CD4-positive, CD25-positive, alpha-beta regulatory T cell (primary cell): ENCODE measurements at regions not wholly inside any gene's neighbourhood (a gene's known extent, or its start where the extent isn't known, plus 50 kb on each side); places are given as distances from the start of the nearest gene placed in this dataset.

Source experiments
- ATAC-seq, 2 donors: fragments of 150-1000 bp; cut with Tn5 transposase; one replicate each; pipeline ENCODE4 v1.10.0; 2021; ENCODE audit warnings: low read depth in 2 of 2, moderate number of reproducible peaks in 2 of 2, moderate library complexity in 1 of 2
- DNase-seq, 3 donors: peaks; one replicate each; pipeline versions ENCODE4 v3.0.0 to v3.0.0-alpha.2; 2012 to 2022; ENCODE audit warnings: mixed read lengths in 1 of 3
- H3K27ac ChIP-seq: one replicate; pipeline ENCODE4 v1.7.0; 2013; ENCODE audit warnings: mild to moderate bottlenecking, low read length; ENCODE audit not compliant: insufficient read depth, poor library complexity, severe bottlenecking
- H3K27me3 ChIP-seq: one replicate; pipeline ENCODE4 v1.7.0; 2013; ENCODE audit warnings: low read length; ENCODE audit not compliant: control insufficient read depth, insufficient read depth
- H3K36me3 ChIP-seq: one replicate; pipeline ENCODE4 v1.7.0; 2013; ENCODE audit warnings: mild to moderate bottlenecking, low read length, moderate library complexity; ENCODE audit not compliant: control insufficient read depth, insufficient read depth
- H3K4me1 ChIP-seq: 2 replicates; pipeline ENCODE4 v1.7.0; 2013; ENCODE audit warnings: mild to moderate bottlenecking, low read length; ENCODE audit not compliant: insufficient read depth, control insufficient read depth, poor library complexity, severe bottlenecking
- H3K4me3 ChIP-seq: one replicate; pipeline ENCODE4 v1.7.0; 2013; ENCODE audit warnings: low read depth, mild to moderate bottlenecking, low read length, moderate library complexity
- H3K9me3 ChIP-seq, 2 experiments: 1 replicate in 1 of 2; 2 replicates in 1 of 2; pipeline ENCODE4 v1.7.0; 2013; ENCODE audit warnings: low read length in 2 of 2, mild to moderate bottlenecking in 1 of 2, moderate library complexity in 1 of 2; ENCODE audit not compliant: control insufficient read depth in 2 of 2
- H3K27ac Mint-ChIP-seq, 3 donors: one replicate each; pipeline ENCODE4 v1.8.0; 2020 to 2022; ENCODE audit warnings: mild to moderate bottlenecking in 3 of 3, mixed read lengths in 3 of 3, moderate library complexity in 2 of 3
- H3K27me3 Mint-ChIP-seq: one replicate; pipeline ENCODE4 v1.8.0; 2022; ENCODE audit warnings: mild to moderate bottlenecking, mixed read lengths
- H3K36me3 Mint-ChIP-seq: one replicate; pipeline ENCODE4 v1.8.0; 2020; ENCODE audit warnings: mixed read lengths
- H3K4me1 Mint-ChIP-seq, 4 donors: one replicate each; pipeline ENCODE4 v1.8.0; 2020 to 2022; ENCODE audit warnings: mixed read lengths in 4 of 4, mild to moderate bottlenecking in 1 of 4
- H3K4me3 Mint-ChIP-seq, 4 donors: one replicate each; pipeline ENCODE4 v1.8.0; 2020 to 2022; ENCODE audit warnings: mild to moderate bottlenecking in 4 of 4, mixed read lengths in 4 of 4, moderate library complexity in 3 of 4
- H3K9me3 Mint-ChIP-seq, 7 donors: one replicate each; pipeline ENCODE4 v1.8.0; 2020 to 2022; ENCODE audit warnings: mixed read lengths in 7 of 7, mild to moderate bottlenecking in 3 of 7, moderate library complexity in 2 of 7

DNA sequence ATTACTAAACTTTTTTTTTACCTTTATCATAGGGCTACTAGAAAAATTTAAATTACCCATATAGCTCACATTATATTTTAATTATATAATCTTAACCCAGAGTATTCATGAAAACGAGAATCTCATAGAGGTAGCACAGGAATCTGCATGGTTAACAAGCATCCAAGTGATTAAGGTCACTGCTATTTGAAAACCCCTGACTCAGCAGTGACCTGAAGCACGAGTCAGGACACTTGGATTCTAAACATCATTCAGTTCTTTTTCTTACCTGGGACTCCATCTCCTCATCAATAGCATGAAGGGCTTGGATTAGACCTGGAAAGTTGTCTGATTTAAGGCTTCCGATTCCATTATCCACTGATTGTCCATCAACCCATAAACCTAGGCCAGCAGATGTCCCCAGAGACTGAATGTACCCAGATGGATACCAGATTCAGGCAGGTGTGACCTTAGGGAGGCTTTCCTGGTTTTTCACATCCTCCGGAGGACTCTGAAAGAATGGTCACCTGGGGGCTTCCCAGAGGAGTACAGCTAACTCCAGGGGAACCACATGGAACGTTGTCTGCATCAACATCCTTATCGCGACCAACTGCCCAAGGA lies 174.3 kb downstream of the SETD4 start:
- DNase-seq (no peak), ATAC-seq (no peak)
- Mint-ChIP-seq H3K9me3 (peaks cover 0 to 3% (median 0%) of the 10 kb centered on the region in 7 donors), H3K4me3 (no peak overlapping the region), H3K27ac (no peak overlapping the region), H3K36me3 (no peaks in the 10 kb centered on the region), H3K27me3 (peaks cover 28% of the 10 kb centered on the region), H3K4me1 (no peaks in the 10 kb centered on the region)
- Histone ChIP-seq H3K9me3 (no peaks in the 10 kb centered on the region), H3K4me3 (no peak overlapping the region), H3K4me1 (no peaks in the 10 kb centered on the region), H3K27me3 (peaks cover 2% of the 10 kb centered on the region), H3K36me3 (no peaks in the 10 kb centered on the region), H3K27ac (no peak overlapping the region)

DNA sequence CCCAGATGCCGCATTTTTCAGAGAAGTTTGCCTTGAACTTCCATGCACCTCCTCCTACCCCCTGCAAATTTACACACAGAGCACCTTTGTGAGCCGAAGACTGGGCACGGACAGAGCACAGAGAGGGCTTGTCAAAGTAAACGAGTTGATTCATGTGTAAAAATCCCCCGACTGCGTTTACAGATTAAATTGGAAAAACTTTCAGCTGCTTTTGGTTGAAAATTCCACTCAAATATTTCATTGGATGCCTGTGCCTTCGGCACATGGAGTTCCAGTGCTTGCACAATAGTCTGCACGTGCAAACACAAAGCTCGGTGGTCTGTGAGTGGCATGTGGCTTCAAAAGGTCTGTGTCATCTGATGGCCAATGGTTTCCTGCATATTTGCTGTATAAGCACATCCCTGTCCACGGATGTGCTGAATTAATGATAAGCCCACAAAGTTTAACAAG lies 177.5 kb downstream of the SETD4 start:
- no peaks in the 10 kb centered on the region for H3K36me3 ChIP-seq
- peaks cover 0 to 3% (median 0%) of the 10 kb centered on the region in 7 donors for H3K9me3 Mint-ChIP-seq
- peaks cover 19% of the 10 kb centered on the region for H3K27me3 Mint-ChIP-seq
- ATAC-seq (no peak), DNase-seq (no peak)
- no peak overlapping the region for H3K4me3 ChIP-seq
- no peaks in the 10 kb centered on the region for H3K9me3 ChIP-seq
- no peaks in the 10 kb centered on the region for H3K4me1 ChIP-seq
- no peak overlapping the region for H3K27ac Mint-ChIP-seq
- no peak overlapping the region for H3K4me3 Mint-ChIP-seq
- H3K27ac ChIP-seq, result no peak overlapping the region
- H3K36me3 Mint-ChIP-seq, result no peaks in the 10 kb centered on the region
- no peaks in the 10 kb centered on the region for H3K27me3 ChIP-seq
- no peaks in the 10 kb centered on the region for H3K4me1 Mint-ChIP-seq

DNA sequence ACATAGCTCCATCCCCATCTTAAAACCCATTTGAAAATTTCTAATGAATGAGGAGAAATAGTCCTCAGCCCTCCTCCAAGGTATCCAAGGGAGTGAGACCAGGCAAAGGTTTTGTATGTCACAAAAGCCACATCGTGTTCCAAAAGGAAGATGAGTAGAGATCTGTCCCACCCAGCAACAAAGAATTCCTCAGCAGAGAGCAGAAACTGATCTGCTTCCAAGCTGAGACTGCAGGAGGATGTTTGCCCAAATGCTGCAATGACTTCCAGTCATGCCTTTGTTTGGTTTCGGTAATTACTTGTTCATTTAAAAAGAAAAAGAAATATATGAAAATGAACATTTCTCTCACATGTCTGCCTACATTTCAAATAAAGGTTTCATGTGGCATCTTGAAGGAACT lies 186.9 kb downstream of the SETD4 start:
- no peak for DNase-seq
- H3K4me1 ChIP-seq, result no peaks in the 10 kb centered on the region
- peaks cover 0 to 6% (median 3%) of the 10 kb centered on the region in 7 donors for H3K9me3 Mint-ChIP-seq
- H3K27me3 ChIP-seq, result no peaks in the 10 kb centered on the region
- peaks cover 23% of the 10 kb centered on the region for H3K27me3 Mint-ChIP-seq
- no peak overlapping the region for H3K4me3 Mint-ChIP-seq
- H3K36me3 Mint-ChIP-seq, result no peaks in the 10 kb centered on the region
- H3K36me3 ChIP-seq, result no peaks in the 10 kb centered on the region
- H3K4me3 ChIP-seq, result no peak overlapping the region
- no peaks in the 10 kb centered on the region for H3K4me1 Mint-ChIP-seq
- no peak overlapping the region for H3K27ac Mint-ChIP-seq
- H3K27ac ChIP-seq, result no peak overlapping the region
- no peak for ATAC-seq
- peaks cover 2 to 3% of the 10 kb centered on the region in 2 experiments for H3K9me3 ChIP-seq

DNA sequence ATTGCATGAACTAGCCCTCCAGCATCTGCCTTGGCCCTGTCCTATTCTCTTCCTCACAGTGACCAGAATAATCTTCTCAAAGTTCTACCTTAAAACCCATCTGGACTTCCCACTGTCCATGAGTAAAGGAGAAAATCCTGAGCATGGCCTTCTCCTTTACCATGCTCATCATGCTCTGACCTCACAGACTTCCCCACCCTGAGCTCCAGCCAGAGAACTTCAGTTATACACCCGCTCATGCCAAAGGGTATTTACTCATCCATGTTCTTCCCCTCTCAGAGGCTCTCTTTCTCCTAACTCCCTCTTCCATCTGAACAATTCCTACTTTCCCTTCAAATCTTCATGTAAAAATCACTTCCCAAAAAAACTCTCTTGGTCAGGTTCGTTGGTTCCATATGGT lies 188.4 kb downstream of the SETD4 start:
- no peaks in the 10 kb centered on the region for H3K4me1 Mint-ChIP-seq
- Histone ChIP-seq H3K4me1 (no peaks in the 10 kb centered on the region), H3K27ac (no peak overlapping the region), H3K36me3 (no peaks in the 10 kb centered on the region), H3K9me3 (peaks cover 2 to 3% of the 10 kb centered on the region in 2 experiments), H3K4me3 (no peak overlapping the region), H3K27me3 (no peaks in the 10 kb centered on the region)
- H3K36me3 Mint-ChIP-seq, result no peaks in the 10 kb centered on the region
- peaks cover 25% of the 10 kb centered on the region for H3K27me3 Mint-ChIP-seq
- H3K9me3 Mint-ChIP-seq, result peaks cover 0 to 7% (median 3%) of the 10 kb centered on the region in 7 donors
- ATAC-seq (no peak), DNase-seq (no peak)
- no peak overlapping the region for H3K4me3 Mint-ChIP-seq
- no peak overlapping the region for H3K27ac Mint-ChIP-seq

DNA sequence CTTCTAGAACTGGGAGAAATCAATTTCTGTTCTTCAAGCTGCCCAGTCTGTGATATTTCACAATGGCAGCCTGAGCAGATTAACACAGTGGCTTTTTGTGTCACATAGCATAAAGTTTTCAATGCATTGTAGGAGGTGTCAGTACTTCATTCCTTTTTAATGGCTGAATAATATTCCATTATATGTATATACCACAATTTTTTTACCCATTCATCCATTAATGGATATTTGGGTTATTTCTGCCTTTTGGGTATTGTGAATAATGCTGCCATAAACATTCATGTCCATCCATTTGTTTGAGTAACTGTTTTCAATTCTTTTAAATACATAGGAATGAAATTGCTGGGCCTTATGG lies 191.5 kb downstream of the SETD4 start:
- Mint-ChIP-seq H3K36me3 (no peaks in the 10 kb centered on the region), H3K9me3 (peaks cover 0 to 7% (median 1%) of the 10 kb centered on the region in 7 donors), H3K4me3 (no peak overlapping the region), H3K27me3 (peaks cover 13% of the 10 kb centered on the region), H3K27ac (no peak overlapping the region), H3K4me1 (no peaks in the 10 kb centered on the region)
- H3K4me3 ChIP-seq, result no peak overlapping the region
- no peak for ATAC-seq
- H3K27ac ChIP-seq, result no peak overlapping the region
- no peak for DNase-seq
- no peaks in the 10 kb centered on the region for H3K36me3 ChIP-seq
- H3K27me3 ChIP-seq, result no peaks in the 10 kb centered on the region
- no peaks in the 10 kb centered on the region for H3K4me1 ChIP-seq
- peaks cover 2 to 3% of the 10 kb centered on the region in 2 experiments for H3K9me3 ChIP-seq

DNA sequence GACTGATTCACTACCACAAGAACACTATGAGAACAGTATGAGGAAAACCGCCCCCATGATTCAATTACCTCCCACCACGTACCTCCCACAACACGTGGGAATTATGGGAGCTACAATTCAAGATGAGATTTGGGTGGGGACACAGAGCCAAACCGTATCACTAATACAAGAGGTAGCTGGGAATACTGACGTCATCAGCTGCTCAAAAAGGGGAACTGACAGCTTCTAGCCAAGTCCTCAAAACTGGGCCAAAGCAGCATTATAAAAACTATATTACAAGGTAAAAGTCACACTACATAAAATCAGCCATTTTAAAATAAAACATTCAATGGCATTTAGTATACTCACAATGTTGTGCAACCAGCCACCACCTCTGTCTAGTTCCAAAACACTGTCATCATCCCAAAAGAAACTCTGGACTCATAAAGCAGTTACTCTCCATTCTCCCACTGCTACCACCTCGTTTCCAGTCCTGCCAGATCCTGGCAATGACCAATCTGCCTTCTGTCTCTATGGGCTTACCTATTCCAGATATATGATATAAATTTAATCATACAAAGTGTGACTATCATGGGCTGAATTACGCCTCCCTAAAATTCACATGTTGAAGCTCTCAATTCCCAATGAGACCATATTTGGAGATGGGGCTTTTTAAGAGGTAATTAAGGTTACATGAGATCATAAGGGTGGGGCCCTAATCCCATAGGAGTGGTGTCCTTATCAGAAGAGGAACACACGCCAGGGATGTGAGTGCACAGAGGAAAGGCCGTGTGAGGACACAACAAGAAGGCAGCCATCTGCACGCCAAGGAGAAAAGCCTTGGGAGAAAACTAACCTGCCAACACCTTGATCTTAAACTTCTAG lies 192.1 kb downstream of the SETD4 start:
- ATAC-seq (no peak), DNase-seq (no peak)
- H3K9me3 ChIP-seq, result peaks cover 2 to 3% of the 10 kb centered on the region in 2 experiments
- H3K27me3 Mint-ChIP-seq, result peaks cover 13% of the 10 kb centered on the region
- H3K36me3 Mint-ChIP-seq, result no peaks in the 10 kb centered on the region
- no peak overlapping the region for H3K4me3 ChIP-seq
- peaks cover 0 to 7% (median 1%) of the 10 kb centered on the region in 7 donors for H3K9me3 Mint-ChIP-seq
- H3K27ac ChIP-seq, result no peak overlapping the region
- H3K36me3 ChIP-seq, result no peaks in the 10 kb centered on the region
- H3K4me1 Mint-ChIP-seq, result no peaks in the 10 kb centered on the region
- no peak overlapping the region for H3K27ac Mint-ChIP-seq
- no peaks in the 10 kb centered on the region for H3K4me1 ChIP-seq
- H3K4me3 Mint-ChIP-seq, result no peak overlapping the region
- no peaks in the 10 kb centered on the region for H3K27me3 ChIP-seq

DNA sequence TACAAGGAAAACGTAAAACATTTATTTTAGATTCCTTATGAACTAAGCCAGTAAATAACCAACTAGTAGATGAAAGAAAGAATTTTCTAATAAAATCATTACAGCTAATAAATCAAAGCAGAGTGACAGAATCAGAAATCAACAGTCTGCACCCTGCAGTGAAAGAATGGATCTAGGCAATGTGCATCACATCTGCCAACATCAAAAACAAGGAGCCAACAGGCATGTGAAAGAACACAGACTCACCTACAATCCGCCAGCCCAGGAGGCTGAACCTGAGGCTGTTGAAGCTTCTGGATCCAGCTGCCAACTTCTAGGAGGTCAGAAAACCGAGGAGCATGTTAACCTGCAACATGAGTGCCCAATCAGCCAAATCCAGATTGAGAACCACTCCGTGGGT lies 196.3 kb downstream of the SETD4 start:
- Histone ChIP-seq H3K4me1 (no peaks in the 10 kb centered on the region), H3K27me3 (peaks cover 4% of the 10 kb centered on the region), H3K9me3 (peaks cover 2 to 3% of the 10 kb centered on the region in 2 experiments), H3K27ac (no peak overlapping the region), H3K4me3 (no peak overlapping the region), H3K36me3 (no peaks in the 10 kb centered on the region)
- ATAC-seq (no peak), DNase-seq (no peak)
- Mint-ChIP-seq H3K9me3 (peaks cover 0 to 7% (median 1%) of the 10 kb centered on the region in 7 donors), H3K4me1 (no peaks in the 10 kb centered on the region), H3K27ac (no peak overlapping the region), H3K4me3 (no peak overlapping the region), H3K36me3 (no peaks in the 10 kb centered on the region), H3K27me3 (peaks cover 18% of the 10 kb centered on the region)
